HUES6 (cell line): ENCODE measurements at regions not wholly inside any gene's neighbourhood (a gene's known extent, or its start where the extent isn't known, plus 50 kb on each side); places are given as distances from the start of the nearest gene placed in this dataset.

Experiments used
- H3K27ac ChIP-seq: 2 replicates; pipeline ENCODE4 v1.7.0; 2013; ENCODE audit warnings: low read depth, mild to moderate bottlenecking, low read length, inconsistent platforms
- H3K27me3 ChIP-seq: 2 replicates; pipeline ENCODE4 v1.6.1; 2013; ENCODE audit warnings: low read length; ENCODE audit not compliant: control insufficient read depth, insufficient read depth
- H3K36me3 ChIP-seq: 2 replicates; pipeline ENCODE4 v1.6.1; 2013; ENCODE audit warnings: low read length; ENCODE audit not compliant: control insufficient read depth, insufficient read depth
- H3K4me1 ChIP-seq: 2 replicates; pipeline ENCODE4 v1.6.1; 2013; ENCODE audit warnings: low read length; ENCODE audit not compliant: control insufficient read depth, insufficient read depth
- H3K4me3 ChIP-seq: 2 replicates; pipeline ENCODE4 v1.5.1; 2013; ENCODE audit warnings: low read depth, low read length
- H3K9ac ChIP-seq: one replicate; pipeline ENCODE4 v1.6.1; 2013; ENCODE audit warnings: mild to moderate bottlenecking, low read length
- H3K9me3 ChIP-seq: 2 replicates; pipeline ENCODE4 v1.6.1; 2013; ENCODE audit warnings: low read depth, low read length; ENCODE audit not compliant: control insufficient read depth, insufficient read depth

- H3K36me3 ChIP-seq: no peaks in the 10 kb centered on the region
- no peaks in the 10 kb centered on the region for H3K9me3 ChIP-seq
- H3K27me3 ChIP-seq: no peaks in the 10 kb centered on the region
- no peak overlapping the region for H3K9ac ChIP-seq
- H3K4me3 ChIP-seq: no peak overlapping the region
- H3K4me1 ChIP-seq: peaks cover 14% of the 10 kb centered on the region
- H3K27ac ChIP-seq: no peak overlapping the region
Measured at GRCh38 chr2:42935692-42936671, 143.6 kb upstream of the HAAO start.

- no peaks in the 10 kb centered on the region for H3K9me3 ChIP-seq
- peaks cover 21% of the 10 kb centered on the region for H3K4me1 ChIP-seq
- H3K27me3 ChIP-seq: no peaks in the 10 kb centered on the region
- no peak overlapping the region for H3K27ac ChIP-seq
- H3K4me3 ChIP-seq: no peak overlapping the region
- H3K9ac ChIP-seq: no peak overlapping the region
- no peaks in the 10 kb centered on the region for H3K36me3 ChIP-seq
Measured at GRCh38 chr2:42934580-42935186, 142.3 kb upstream of the HAAO start.

GRCh38 chr2:42933824-42934254, 141.5 kb upstream of the HAAO start:
- peaks cover 30% of the 10 kb centered on the region for H3K4me1 ChIP-seq
- no peaks in the 10 kb centered on the region for H3K9me3 ChIP-seq
- H3K27ac ChIP-seq: no peak overlapping the region
- H3K27me3 ChIP-seq: no peaks in the 10 kb centered on the region
- H3K9ac ChIP-seq: no peak overlapping the region
- H3K4me3 ChIP-seq: no peak overlapping the region
- no peaks in the 10 kb centered on the region for H3K36me3 ChIP-seq

GRCh38 chr2:42932271-42933151, 140.1 kb upstream of the HAAO start:
- H3K4me1 ChIP-seq: peaks cover 42% of the 10 kb centered on the region

GRCh38 chr2:42931818-42932195, 139.4 kb upstream of the HAAO start:
- peaks cover 44% of the 10 kb centered on the region for H3K4me1 ChIP-seq
- H3K9ac ChIP-seq: no peak overlapping the region
- no peaks in the 10 kb centered on the region for H3K9me3 ChIP-seq
- no peaks in the 10 kb centered on the region for H3K27me3 ChIP-seq
- H3K36me3 ChIP-seq: no peaks in the 10 kb centered on the region
- H3K27ac ChIP-seq: no peak overlapping the region
- no peak overlapping the region for H3K4me3 ChIP-seq

More at GRCh38 chr2:42932271-42933151, 140.1 kb upstream of the HAAO start:
- no peaks in the 10 kb centered on the region for H3K9me3 ChIP-seq
- H3K27me3 ChIP-seq: no peaks in the 10 kb centered on the region
- no peak overlapping the region for H3K9ac ChIP-seq
- H3K36me3 ChIP-seq: no peaks in the 10 kb centered on the region
- no peak overlapping the region for H3K4me3 ChIP-seq
- no peak overlapping the region for H3K27ac ChIP-seq

GRCh38 chr2:42931146-42931817, 138.9 kb upstream of the HAAO start:
- no peak overlapping the region for H3K27ac ChIP-seq
- H3K4me1 ChIP-seq: peaks cover 48% of the 10 kb centered on the region
- no peak overlapping the region for H3K4me3 ChIP-seq
- no peaks in the 10 kb centered on the region for H3K27me3 ChIP-seq
- H3K9me3 ChIP-seq: no peaks in the 10 kb centered on the region
- no peak overlapping the region for H3K9ac ChIP-seq
- H3K36me3 ChIP-seq: no peaks in the 10 kb centered on the region

GRCh38 chr2:42930025-42930581, 137.7 kb upstream of the HAAO start:
- peaks cover 59% of the 10 kb centered on the region for H3K4me1 ChIP-seq
- H3K27me3 ChIP-seq: no peaks in the 10 kb centered on the region
- peak overlapping the region; percentile 8 for H3K9ac ChIP-seq
- H3K4me3 ChIP-seq: no peak overlapping the region
- no peaks in the 10 kb centered on the region for H3K9me3 ChIP-seq
- no peaks in the 10 kb centered on the region for H3K36me3 ChIP-seq
- H3K27ac ChIP-seq: peak overlapping the region; percentile 26; the same call in 1 of the 2 replicates

- Histone ChIP-seq H3K4me1 (peaks cover 65% of the 10 kb centered on the region), H3K4me3 (no peak overlapping the region), H3K36me3 (no peaks in the 10 kb centered on the region), H3K27me3 (no peaks in the 10 kb centered on the region), H3K9me3 (no peaks in the 10 kb centered on the region), H3K9ac (peak overlapping the region; percentile 8), H3K27ac (peak overlapping the region; percentile 26; the same call in 1 of the 2 replicates)
Measured at GRCh38 chr2:42929546-42930024, 137.2 kb upstream of the HAAO start.

GRCh38 chr2:42928692-42929545, 136.5 kb upstream of the HAAO start:
- no peak overlapping the region for H3K27ac ChIP-seq
- H3K9ac ChIP-seq: no peak overlapping the region
- no peaks in the 10 kb centered on the region for H3K27me3 ChIP-seq
- H3K9me3 ChIP-seq: no peaks in the 10 kb centered on the region
- no peak overlapping the region for H3K4me3 ChIP-seq
- peaks cover 71% of the 10 kb centered on the region for H3K4me1 ChIP-seq
- no peaks in the 10 kb centered on the region for H3K36me3 ChIP-seq
